Stimulated activated naive CD8-positive, alpha-beta T cell treated with anti-CD3 and anti-CD28 coated beads, Interleukin-15, amount 100 ng/mL, for 72 hours (primary cell): ENCODE measurements at regions not wholly inside any gene's neighbourhood (a gene's known extent, or its start where the extent isn't known, plus 50 kb on each side); places are given as distances from the start of the nearest gene placed in this dataset.

Experiments used
- ATAC-seq: fragments of 150-1000 bp; cut with Tn5 transposase; 2 replicates; pipeline ENCODE4 v1.10.0; 2021; ENCODE audit warnings: mild to moderate bottlenecking, moderate library complexity
- DNase-seq, 2 donors: peaks; one replicate each; pipeline ENCODE4 v3.0.0; 2021 to 2022
- H3K27ac Mint-ChIP-seq, 2 donors: one replicate each; pipeline ENCODE4 v1.8.0; 2022; ENCODE audit warnings: mild to moderate bottlenecking in 2 of 2, mixed read lengths in 2 of 2, moderate library complexity in 2 of 2
- H3K27me3 Mint-ChIP-seq: one replicate; pipeline ENCODE4 v1.8.0; 2022; ENCODE audit warnings: mixed read lengths
- H3K4me1 Mint-ChIP-seq: one replicate; pipeline ENCODE4 v1.8.0; 2022; ENCODE audit warnings: mild to moderate bottlenecking, mixed read lengths
- H3K4me3 Mint-ChIP-seq, 2 donors: one replicate each; pipeline ENCODE4 v1.8.0; 2022; ENCODE audit warnings: mild to moderate bottlenecking in 2 of 2, mixed read lengths in 2 of 2, moderate library complexity in 1 of 2
- H3K9me3 Mint-ChIP-seq, 2 donors: one replicate each; pipeline ENCODE4 v1.8.0; 2022; ENCODE audit warnings: mixed read lengths in 2 of 2

DNA sequence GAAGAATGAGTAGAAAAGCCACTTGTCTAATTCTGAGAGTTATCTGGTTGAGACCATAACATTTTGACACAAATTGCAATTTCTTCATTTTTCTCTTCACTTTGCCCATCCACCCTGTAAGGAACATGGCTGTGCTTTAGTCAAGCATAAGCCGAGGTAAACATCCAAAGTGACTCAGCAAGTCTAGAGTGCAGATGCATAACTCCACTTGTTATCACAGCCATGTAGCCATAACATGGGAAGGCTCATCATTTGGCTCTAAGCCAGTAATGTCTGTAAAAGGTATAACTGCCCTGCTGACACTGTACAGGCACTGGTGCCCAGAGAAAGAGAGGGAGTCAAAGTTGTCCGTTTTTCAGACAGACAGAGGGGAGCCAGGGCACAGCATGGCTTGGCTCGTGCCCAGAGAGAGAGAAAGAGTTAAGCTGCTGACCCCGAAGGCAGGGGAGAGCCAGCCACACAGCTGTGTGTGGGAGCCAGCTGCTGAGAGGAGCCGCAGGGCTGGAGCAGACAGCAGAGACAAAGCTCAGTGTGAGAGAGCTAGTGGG, 76.9 kb upstream of the EXOC1L start:
- DNase-seq (no peak), ATAC-seq (no peak)
- Mint-ChIP-seq H3K27me3 (peaks cover 66% of the 10 kb centered on the region), H3K9me3 (no peaks in the 10 kb centered on the region), H3K27ac (no peak overlapping the region), H3K4me1 (no peaks in the 10 kb centered on the region), H3K4me3 (no peak overlapping the region)

DNA sequence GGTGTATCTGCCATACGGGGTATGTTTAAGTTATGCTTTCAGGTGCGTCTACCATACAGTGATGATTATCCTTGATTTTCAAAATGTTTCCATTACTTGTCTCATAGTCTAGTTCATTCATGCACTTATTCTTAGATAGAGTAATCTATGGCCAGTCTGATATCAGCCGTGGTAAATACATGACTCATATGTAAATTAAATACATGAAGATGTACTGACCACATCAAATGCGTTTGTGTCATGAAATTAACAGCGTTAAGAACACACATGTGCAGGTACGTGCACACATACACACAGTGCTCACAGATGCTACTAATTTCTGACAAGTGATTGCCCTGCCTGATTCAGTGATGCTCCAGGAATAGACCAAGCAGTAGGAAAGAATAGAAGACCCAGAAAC, 75.2 kb upstream of the EXOC1L start:
- H3K4me3 Mint-ChIP-seq, result no peak overlapping the region
- H3K27ac Mint-ChIP-seq, result no peak overlapping the region
- H3K9me3 Mint-ChIP-seq, result no peaks in the 10 kb centered on the region
- peaks cover 66% of the 10 kb centered on the region for H3K27me3 Mint-ChIP-seq
- DNase-seq, result no peak
- ATAC-seq, result no peak
- H3K4me1 Mint-ChIP-seq, result no peaks in the 10 kb centered on the region

DNA sequence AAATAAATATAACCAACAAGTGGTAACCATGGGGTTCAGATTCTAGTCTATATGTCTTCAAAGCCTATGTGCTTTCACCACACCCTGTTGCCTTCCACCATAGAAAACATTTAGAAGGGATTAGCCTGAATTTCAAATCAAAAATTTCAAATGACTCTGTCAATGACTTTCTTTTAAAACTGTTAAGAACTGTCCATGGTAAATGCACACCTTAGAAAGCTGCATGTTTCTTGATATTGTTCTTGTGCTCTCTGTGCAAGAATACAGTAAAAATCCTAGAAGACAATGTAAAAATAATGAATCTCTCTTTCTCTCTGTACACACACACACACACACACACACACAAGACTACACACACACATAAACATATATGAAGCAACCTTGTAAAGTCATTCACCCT, 74.6 kb upstream of the EXOC1L start:
- H3K4me1 Mint-ChIP-seq, result no peaks in the 10 kb centered on the region
- ATAC-seq, result no peak
- no peak overlapping the region for H3K4me3 Mint-ChIP-seq
- no peak overlapping the region for H3K27ac Mint-ChIP-seq
- H3K27me3 Mint-ChIP-seq, result peaks cover 65% of the 10 kb centered on the region
- H3K9me3 Mint-ChIP-seq, result no peaks in the 10 kb centered on the region
- DNase-seq, result no peak

GRCh38 chr4:55747793-55748192, 71.8 kb upstream of the EXOC1L start:
- H3K27ac Mint-ChIP-seq, result no peak overlapping the region
- no peaks in the 10 kb centered on the region for H3K4me1 Mint-ChIP-seq
- H3K27me3 Mint-ChIP-seq, result peaks cover 41% of the 10 kb centered on the region
- ATAC-seq (no peak), DNase-seq (no peak)
- no peaks in the 10 kb centered on the region for H3K9me3 Mint-ChIP-seq
- no peak overlapping the region for H3K4me3 Mint-ChIP-seq

GRCh38 chr4:55749666-55750065, 69.9 kb upstream of the EXOC1L start:
- H3K27me3 Mint-ChIP-seq, result peaks cover 36% of the 10 kb centered on the region
- no peak overlapping the region for H3K27ac Mint-ChIP-seq
- ATAC-seq (no peak), DNase-seq (no peak)
- H3K4me1 Mint-ChIP-seq, result no peaks in the 10 kb centered on the region
- H3K4me3 Mint-ChIP-seq, result no peak overlapping the region
- H3K9me3 Mint-ChIP-seq, result no peaks in the 10 kb centered on the region

DNA sequence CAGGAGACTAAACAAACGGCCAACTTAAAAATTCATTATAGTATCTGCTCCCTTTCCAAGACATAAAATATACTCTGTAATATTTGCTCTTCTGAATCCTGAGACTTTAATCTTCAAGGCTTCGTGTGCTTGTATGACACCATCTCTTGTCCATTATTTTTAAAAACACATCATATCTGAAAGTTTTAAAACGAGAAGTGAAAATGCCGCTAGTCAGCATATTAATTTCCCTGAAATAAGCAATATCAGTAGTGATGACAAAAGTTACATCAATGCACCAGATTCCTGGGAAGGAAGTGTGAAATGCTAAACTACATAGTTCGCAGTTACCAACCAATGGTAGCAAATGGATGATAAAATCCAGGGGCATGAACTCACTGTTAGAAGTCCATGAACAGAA, 66.8 kb upstream of the EXOC1L start:
- DNase-seq (no peak), ATAC-seq (no peak)
- peaks cover 17% of the 10 kb centered on the region for H3K27me3 Mint-ChIP-seq
- H3K9me3 Mint-ChIP-seq, result no peaks in the 10 kb centered on the region
- peaks cover 9% of the 10 kb centered on the region for H3K4me1 Mint-ChIP-seq
- no peak overlapping the region for H3K27ac Mint-ChIP-seq
- no peak overlapping the region for H3K4me3 Mint-ChIP-seq

DNA sequence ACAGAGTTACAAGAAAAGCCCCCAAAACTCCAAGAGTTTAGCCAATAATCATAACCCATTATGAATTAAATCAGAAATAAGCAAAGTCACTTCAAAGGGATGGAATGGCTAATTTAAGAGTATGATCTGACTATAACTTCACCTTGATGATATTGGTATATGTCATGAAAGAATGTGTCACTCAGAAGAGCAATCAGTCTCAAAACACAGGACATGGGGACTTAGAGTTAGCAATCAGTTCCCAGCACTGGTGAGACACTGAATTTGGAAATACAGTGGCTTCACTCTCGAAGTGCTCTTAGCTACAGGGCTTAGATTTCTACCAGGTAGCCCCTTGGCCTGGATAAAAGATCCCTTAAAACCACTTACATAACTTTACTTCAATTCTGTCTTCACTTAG, 65.7 kb upstream of the EXOC1L start:
- Mint-ChIP-seq H3K9me3 (no peaks in the 10 kb centered on the region), H3K27ac (no peak overlapping the region), H3K4me3 (no peak overlapping the region), H3K4me1 (peaks cover 9% of the 10 kb centered on the region), H3K27me3 (peaks cover 6% of the 10 kb centered on the region)
- DNase-seq, result no peak
- no peak for ATAC-seq

GRCh38 chr4:55754754-55755350, 64.7 kb upstream of the EXOC1L start:
- Mint-ChIP-seq H3K27ac (no peak overlapping the region), H3K27me3 (no peaks in the 10 kb centered on the region), H3K4me1 (peaks cover 9% of the 10 kb centered on the region), H3K4me3 (no peak overlapping the region), H3K9me3 (no peaks in the 10 kb centered on the region)
- DNase-seq (no peak), ATAC-seq (no peak)

GRCh38 chr4:55756208-55756607, 63.4 kb upstream of the EXOC1L start:
- Mint-ChIP-seq H3K9me3 (no peaks in the 10 kb centered on the region), H3K27ac (no peak overlapping the region), H3K27me3 (no peaks in the 10 kb centered on the region), H3K4me3 (no peak overlapping the region), H3K4me1 (peaks cover 9% of the 10 kb centered on the region)
- DNase-seq (no peak), ATAC-seq (no peak)

DNA sequence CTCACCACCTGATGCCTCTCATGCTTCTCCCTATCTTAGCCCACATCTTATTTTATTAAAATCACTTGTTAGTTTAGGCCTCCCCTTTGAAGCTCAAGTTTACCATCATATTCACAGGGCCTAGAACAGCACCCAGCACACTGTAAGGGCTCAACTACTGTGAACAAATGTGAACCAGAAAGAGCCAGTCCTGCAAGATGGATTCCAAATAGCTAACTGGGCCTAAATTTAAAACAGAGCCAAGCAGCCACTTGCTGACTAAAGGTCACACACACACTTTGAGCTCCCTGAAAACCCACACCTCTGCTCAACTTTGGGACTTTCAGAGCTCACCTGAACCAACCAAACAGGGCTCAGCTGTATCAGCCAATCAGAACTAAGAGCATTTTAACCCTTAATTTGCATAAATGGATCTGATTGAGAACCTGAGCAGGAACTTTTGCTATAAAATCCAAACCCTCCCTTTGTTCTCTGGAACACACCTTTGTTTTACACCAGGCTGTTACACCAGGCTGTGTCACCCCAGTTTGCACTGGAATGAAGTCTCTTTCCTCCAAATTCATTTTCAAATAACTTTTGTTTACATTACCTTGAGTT, 62.1 kb upstream of the EXOC1L start:
- H3K4me3 Mint-ChIP-seq, result no peak overlapping the region
- ATAC-seq (no peak), DNase-seq (no peak)
- H3K9me3 Mint-ChIP-seq, result no peaks in the 10 kb centered on the region
- peak overlapping the region in 1 of 2 donors; percentile 20 for H3K27ac Mint-ChIP-seq
- peaks cover 9% of the 10 kb centered on the region for H3K4me1 Mint-ChIP-seq
- H3K27me3 Mint-ChIP-seq, result no peaks in the 10 kb centered on the region

GRCh38 chr4:55758066-55758465, 61.5 kb upstream of the EXOC1L start:
- peaks cover 9% of the 10 kb centered on the region for H3K4me1 Mint-ChIP-seq
- no peak overlapping the region for H3K4me3 Mint-ChIP-seq
- no peak for ATAC-seq
- DNase-seq, result no peak
- no peak overlapping the region for H3K27ac Mint-ChIP-seq
- no peaks in the 10 kb centered on the region for H3K9me3 Mint-ChIP-seq
- H3K27me3 Mint-ChIP-seq, result no peaks in the 10 kb centered on the region

GRCh38 chr4:55758570-55758969, 61.0 kb upstream of the EXOC1L start:
- ATAC-seq, result no peak
- Mint-ChIP-seq H3K4me1 (peaks cover 9% of the 10 kb centered on the region), H3K4me3 (no peak overlapping the region), H3K27ac (peak overlapping the region in 1 of 2 donors; percentile 74), H3K27me3 (no peaks in the 10 kb centered on the region), H3K9me3 (no peaks in the 10 kb centered on the region)
- no peak for DNase-seq

DNA sequence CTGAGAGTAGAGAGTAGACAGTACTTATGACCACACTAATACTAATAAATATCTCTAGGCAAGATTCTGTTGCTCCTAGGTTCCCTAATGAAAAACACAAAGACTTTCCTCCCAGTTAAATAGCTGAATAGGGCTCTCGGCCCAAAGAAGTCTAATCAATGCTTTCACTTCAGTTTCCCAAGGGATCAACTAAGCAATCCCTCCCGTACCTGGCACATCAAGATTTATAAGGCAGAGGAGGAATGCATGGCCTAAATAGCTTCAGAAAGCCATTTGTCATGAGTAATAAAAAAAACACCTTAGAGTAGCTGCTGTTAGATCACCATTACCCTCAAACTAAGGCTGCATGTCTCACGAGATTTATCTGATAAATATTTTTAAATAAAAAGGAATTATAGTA, 56.8 kb upstream of the EXOC1L start:
- ATAC-seq, result no peak
- no peak for DNase-seq
- Mint-ChIP-seq H3K4me3 (no peak overlapping the region), H3K4me1 (peaks cover under 1% of the 10 kb centered on the region), H3K9me3 (no peaks in the 10 kb centered on the region), H3K27ac (no peak overlapping the region), H3K27me3 (peaks cover 7% of the 10 kb centered on the region)

- DNase-seq (no peak), ATAC-seq (no peak)
- H3K27ac Mint-ChIP-seq, result no peak overlapping the region
- no peak overlapping the region for H3K4me3 Mint-ChIP-seq
- H3K9me3 Mint-ChIP-seq, result no peaks in the 10 kb centered on the region
- no peaks in the 10 kb centered on the region for H3K4me1 Mint-ChIP-seq
- H3K27me3 Mint-ChIP-seq, result peaks cover 7% of the 10 kb centered on the region
These were observed 55.6 kb upstream of the EXOC1L start for GRCh38 chr4:55763996-55764395.

DNA sequence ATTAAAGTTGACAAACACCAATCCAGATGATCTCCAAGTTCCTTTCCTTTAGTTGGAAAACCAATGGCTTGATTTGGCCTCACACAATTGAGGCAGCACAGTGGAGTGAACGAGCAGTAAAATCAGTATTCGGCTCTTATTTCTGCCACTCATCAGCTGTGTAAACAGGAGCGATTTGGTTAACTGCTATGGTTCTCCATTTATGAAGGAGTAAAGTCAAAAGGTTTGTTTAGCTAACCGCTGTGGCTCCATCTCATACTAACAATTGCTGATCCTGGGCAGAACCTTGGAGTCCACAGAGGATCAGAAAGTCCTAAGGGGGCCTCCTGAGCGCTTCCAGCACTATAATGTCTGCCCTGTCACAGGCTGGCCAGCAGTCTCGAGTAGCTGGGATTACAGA, 54.5 kb upstream of the EXOC1L start:
- Mint-ChIP-seq H3K27me3 (peaks cover 7% of the 10 kb centered on the region), H3K27ac (no peak overlapping the region), H3K9me3 (no peaks in the 10 kb centered on the region), H3K4me1 (no peaks in the 10 kb centered on the region), H3K4me3 (no peak overlapping the region)
- ATAC-seq (no peak), DNase-seq (no peak)

- Mint-ChIP-seq H3K27me3 (peaks cover 7% of the 10 kb centered on the region), H3K9me3 (no peaks in the 10 kb centered on the region), H3K4me3 (no peak overlapping the region), H3K27ac (no peak overlapping the region), H3K4me1 (no peaks in the 10 kb centered on the region)
- ATAC-seq (no peak), DNase-seq (no peak)
These were observed 51.3 kb upstream of the EXOC1L start for GRCh38 chr4:55768291-55768690.
